ENCODE measurements at regions not wholly inside any gene's neighbourhood (a gene's known extent, or its start where the extent isn't known, plus 50 kb on each side); places are given as distances from the start of the nearest gene placed in this dataset.

DNA sequence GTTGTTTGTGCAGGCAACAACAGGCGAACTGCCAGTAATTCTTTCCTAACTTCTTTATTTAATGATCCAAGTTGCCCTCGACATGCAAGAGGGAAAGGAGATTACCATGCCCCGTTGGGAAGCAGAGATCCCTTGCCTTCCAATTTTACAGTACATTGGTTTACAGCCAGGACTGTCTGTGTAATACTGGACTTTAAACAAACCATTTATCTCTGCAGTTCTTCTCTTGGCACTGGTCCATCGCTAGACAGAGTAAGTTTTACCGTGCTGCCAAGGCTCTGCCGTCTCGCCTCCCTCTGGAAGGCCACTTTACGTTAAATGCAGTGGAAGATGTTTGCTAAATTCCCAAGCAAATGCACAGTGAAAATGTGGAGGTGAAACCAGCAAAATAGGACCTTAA, 660.3 kb upstream of the PRKX start:
- no peak overlapping the region for H3K4me3 ChIP-seq
- TF ChIP-seq, protein P1, sequence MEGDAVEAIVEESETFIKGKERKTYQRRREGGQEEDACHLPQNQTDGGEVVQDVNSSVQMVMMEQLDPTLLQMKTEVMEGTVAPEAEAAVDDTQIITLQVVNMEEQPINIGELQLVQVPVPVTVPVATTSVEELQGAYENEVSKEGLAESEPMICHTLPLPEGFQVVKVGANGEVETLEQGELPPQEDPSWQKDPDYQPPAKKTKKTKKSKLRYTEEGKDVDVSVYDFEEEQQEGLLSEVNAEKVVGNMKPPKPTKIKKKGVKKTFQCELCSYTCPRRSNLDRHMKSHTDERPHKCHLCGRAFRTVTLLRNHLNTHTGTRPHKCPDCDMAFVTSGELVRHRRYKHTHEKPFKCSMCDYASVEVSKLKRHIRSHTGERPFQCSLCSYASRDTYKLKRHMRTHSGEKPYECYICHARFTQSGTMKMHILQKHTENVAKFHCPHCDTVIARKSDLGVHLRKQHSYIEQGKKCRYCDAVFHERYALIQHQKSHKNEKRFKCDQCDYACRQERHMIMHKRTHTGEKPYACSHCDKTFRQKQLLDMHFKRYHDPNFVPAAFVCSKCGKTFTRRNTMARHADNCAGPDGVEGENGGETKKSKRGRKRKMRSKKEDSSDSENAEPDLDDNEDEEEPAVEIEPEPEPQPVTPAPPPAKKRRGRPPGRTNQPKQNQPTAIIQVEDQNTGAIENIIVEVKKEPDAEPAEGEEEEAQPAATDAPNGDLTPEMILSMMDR (IDR thresholded peaks at IDR 0.05), result no peak
- intact Hi-C loops (cut with DNase I, micrococcal nuclease), result no loop called here
- H3K4me1 ChIP-seq (ENCODE audit: low read depth), result no peaks in the 10 kb centered on the region
- no peaks in the 10 kb centered on the region for H3K36me3 ChIP-seq (ENCODE audit: low read depth)
- no peak for ATAC-seq
- no peak for DNase-seq
- H3K9me3 ChIP-seq, result no peaks in the 10 kb centered on the region

DNA sequence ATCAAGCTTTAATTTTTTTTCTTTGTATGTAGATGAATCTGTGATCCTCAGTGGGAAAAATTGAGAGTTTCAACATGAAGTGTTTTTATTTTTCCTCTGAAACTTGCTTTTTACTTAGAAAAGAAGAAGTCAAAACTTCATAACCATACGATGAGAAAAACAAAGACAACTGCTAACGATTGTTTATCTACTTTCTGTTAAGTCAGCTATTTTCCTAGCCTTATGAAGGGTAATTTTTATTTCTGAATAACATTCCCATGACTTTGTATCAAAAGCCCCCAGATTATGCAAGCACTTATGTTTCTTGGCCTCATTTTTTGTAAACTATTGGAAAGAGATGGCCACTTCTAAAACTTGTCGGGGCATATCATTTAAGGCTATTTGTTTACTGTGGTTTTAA, 645.1 kb upstream of the PRKX start:
- Histone ChIP-seq H3K4me1 (ENCODE audit: low read depth) (no peaks in the 10 kb centered on the region), H3K9me3 (no peaks in the 10 kb centered on the region), H3K4me3 (no peak overlapping the region), H3K36me3 (ENCODE audit: low read depth) (no peaks in the 10 kb centered on the region)
- ATAC-seq (no peak), DNase-seq (no peak)
- TF ChIP-seq, protein P1 (IDR thresholded peaks at IDR 0.05), result no peak
- intact Hi-C loops (cut with DNase I, micrococcal nuclease), result no loop called here

GRCh38 chrX:4322916-4323315, 609.5 kb upstream of the PRKX start:
- Histone ChIP-seq H3K4me3 (no peak overlapping the region), H3K4me1 (ENCODE audit: low read depth) (no peaks in the 10 kb centered on the region), H3K9me3 (no peaks in the 10 kb centered on the region), H3K36me3 (ENCODE audit: low read depth) (no peaks in the 10 kb centered on the region)
- intact Hi-C loops (cut with DNase I, micrococcal nuclease), result no loop called here
- DNase-seq (no peak), ATAC-seq (no peak)
- TF ChIP-seq, protein P1 (IDR thresholded peaks at IDR 0.05), result no peak

GRCh38 chrX:4320436-4320947, 607.0 kb upstream of the PRKX start:
- Histone ChIP-seq H3K9me3 (no peaks in the 10 kb centered on the region), H3K36me3 (ENCODE audit: low read depth) (no peaks in the 10 kb centered on the region), H3K4me3 (no peak overlapping the region), H3K4me1 (ENCODE audit: low read depth) (no peaks in the 10 kb centered on the region)
- ATAC-seq (no peak), DNase-seq (no peak)
- intact Hi-C loops (cut with DNase I, micrococcal nuclease), result no loop called here
- TF ChIP-seq, protein P1 (IDR thresholded peaks at IDR 0.05), result no peak

DNA sequence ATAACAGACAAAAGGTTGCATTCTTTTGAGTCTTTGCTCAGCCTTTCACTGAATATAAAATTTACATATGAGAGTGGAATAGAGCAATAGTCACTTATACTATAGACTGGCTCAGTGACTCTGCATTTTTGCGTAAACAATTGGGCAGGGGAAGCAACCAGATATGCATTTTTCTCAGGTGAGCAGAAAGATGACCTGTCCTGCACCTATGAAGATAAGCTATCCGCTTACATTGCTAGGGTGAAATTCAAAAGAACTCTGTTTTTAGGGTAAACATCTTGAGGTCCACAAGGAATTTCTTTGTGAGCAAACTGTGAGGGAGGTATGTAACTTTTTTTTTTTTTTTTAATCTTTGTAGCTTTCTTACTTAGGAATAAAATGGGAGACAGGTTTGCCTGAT, 602.4 kb upstream of the PRKX start:
- TF ChIP-seq, protein P1 (IDR thresholded peaks at IDR 0.05), result no peak
- Histone ChIP-seq H3K36me3 (ENCODE audit: low read depth) (no peaks in the 10 kb centered on the region), H3K4me3 (no peak overlapping the region), H3K4me1 (ENCODE audit: low read depth) (no peaks in the 10 kb centered on the region), H3K9me3 (no peaks in the 10 kb centered on the region)
- ATAC-seq (no peak), DNase-seq (no peak)
- intact Hi-C loops (cut with DNase I, micrococcal nuclease), result no loop called here

DNA sequence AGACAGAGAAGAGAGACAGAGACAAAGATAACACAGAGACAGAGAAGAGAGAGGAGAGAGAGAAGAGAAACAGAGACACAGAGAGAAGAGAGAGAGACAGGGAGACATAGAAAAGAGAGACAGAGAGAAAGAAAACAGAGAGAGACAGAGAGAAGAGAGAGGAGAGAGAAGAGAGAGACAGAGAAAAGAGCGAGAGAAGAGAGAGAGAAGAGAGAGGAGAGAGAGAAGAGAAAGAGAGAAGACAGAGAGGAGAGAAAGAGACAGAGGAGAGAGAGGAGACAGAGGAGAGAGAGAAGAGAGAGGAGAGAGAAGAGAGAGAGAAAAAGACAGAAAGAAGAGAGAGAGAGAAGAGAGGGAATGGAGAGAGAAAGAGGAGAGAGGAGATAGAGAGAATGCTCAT, 601.1 kb upstream of the PRKX start:
- no peaks in the 10 kb centered on the region for H3K4me1 ChIP-seq (ENCODE audit: low read depth)
- H3K4me3 ChIP-seq, result no peak overlapping the region
- no peaks in the 10 kb centered on the region for H3K9me3 ChIP-seq
- no peak for DNase-seq
- intact Hi-C loops (cut with DNase I, micrococcal nuclease), result no loop called here
- TF ChIP-seq, protein P1 (IDR thresholded peaks at IDR 0.05), result no peak
- H3K36me3 ChIP-seq (ENCODE audit: low read depth), result no peaks in the 10 kb centered on the region
- ATAC-seq, result no peak

All from mucosa of descending colon (tissue), 3 donors.